ENCODE measurements at regions not wholly inside any gene's neighbourhood (a gene's known extent, or its start where the extent isn't known, plus 50 kb on each side); places are given as distances from the start of the nearest gene placed in this dataset.

DNA sequence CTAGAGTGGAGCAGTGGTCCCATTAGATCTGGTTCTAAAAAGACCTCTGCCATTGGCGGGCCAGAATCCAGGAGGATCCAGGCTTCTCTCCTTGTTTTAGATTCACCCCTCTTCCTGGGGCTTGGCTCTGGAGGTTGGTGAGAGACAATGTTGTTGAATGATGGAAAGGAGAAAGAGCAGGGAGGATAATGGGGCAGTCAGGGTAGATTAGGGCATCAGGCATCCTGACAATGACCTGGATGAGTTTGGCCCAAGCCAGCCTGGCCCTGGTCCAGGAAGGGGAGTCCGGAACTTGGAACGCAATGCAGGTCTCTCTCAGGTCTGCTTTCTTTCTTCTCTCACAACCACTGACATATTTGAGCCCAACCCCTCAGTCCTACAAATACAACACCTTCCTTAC is 260.1 kb upstream of the RASGRP1 start:
- DNase-seq: no peak
- Histone ChIP-seq H3K27ac (no peak overlapping the region), H3K4me3 (ENCODE audit: low read depth, low read length) (no peak overlapping the region), H3K36me3 (replicated peaks) (no peaks in the 10 kb centered on the region), H3K27me3 (replicated peaks) (no peaks in the 10 kb centered on the region)
- in situ Hi-C loops (cut with HindIII; ENCODE audit: low pct_ligation_motif_present, low sequenced_read_pairs): no loop called here
- TF ChIP-seq, protein P1, sequence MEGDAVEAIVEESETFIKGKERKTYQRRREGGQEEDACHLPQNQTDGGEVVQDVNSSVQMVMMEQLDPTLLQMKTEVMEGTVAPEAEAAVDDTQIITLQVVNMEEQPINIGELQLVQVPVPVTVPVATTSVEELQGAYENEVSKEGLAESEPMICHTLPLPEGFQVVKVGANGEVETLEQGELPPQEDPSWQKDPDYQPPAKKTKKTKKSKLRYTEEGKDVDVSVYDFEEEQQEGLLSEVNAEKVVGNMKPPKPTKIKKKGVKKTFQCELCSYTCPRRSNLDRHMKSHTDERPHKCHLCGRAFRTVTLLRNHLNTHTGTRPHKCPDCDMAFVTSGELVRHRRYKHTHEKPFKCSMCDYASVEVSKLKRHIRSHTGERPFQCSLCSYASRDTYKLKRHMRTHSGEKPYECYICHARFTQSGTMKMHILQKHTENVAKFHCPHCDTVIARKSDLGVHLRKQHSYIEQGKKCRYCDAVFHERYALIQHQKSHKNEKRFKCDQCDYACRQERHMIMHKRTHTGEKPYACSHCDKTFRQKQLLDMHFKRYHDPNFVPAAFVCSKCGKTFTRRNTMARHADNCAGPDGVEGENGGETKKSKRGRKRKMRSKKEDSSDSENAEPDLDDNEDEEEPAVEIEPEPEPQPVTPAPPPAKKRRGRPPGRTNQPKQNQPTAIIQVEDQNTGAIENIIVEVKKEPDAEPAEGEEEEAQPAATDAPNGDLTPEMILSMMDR (IDR thresholded peaks at IDR 0.05; ENCODE audit: low read depth, low read length, missing control alignments): no peak

DNA sequence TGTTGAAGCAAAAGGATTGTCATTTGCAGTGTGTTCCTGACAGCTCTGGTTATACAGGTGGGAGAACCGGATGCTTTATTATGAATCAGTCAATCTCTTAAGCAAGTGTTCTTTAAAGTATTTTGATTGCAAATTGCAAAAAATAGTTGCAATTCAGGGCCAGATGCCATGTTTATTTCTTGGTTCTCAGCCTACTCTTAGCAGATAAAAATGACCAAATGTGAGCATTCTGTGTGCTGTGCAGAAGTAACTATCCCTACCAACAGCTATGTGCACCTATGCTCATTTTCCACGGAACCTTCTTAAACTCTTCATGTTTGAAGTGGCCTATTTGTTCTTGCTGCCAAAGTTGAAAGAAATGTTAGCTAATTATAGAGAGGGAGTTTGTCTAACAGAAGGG is 262.3 kb upstream of the RASGRP1 start:
- H3K36me3 ChIP-seq (replicated peaks): no peaks in the 10 kb centered on the region
- H3K27ac ChIP-seq: no peak overlapping the region
- in situ Hi-C loops (cut with HindIII; ENCODE audit: low pct_ligation_motif_present, low sequenced_read_pairs): no loop called here
- TF ChIP-seq, protein P1 (IDR thresholded peaks at IDR 0.05; ENCODE audit: low read depth, low read length, missing control alignments): no peak
- DNase-seq: no peak
- no peak overlapping the region for H3K4me3 ChIP-seq (ENCODE audit: low read depth, low read length)
- no peaks in the 10 kb centered on the region for H3K27me3 ChIP-seq (replicated peaks)

DNA sequence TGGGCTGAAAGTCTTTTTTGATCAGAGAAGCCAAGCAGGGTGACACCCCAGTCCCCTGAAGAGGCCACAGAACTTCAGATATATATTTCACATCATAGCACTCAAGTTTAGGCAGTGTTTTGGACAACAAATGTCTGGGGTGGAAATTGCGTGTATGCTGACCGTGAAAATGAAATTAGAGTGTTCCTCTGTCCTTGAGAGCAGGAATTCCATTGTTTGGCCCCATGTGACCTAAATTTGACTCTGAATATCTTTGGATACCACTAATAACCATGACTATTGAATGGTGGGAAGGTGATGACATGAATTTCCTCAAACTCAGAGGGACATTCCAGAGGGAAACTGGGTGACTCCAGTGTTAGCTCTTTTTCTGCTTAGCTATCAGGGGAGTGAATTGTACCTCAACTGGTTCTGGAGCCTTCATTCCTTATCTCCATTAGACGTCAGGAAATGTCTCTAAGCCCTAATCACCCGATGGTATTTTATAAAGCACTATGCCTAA is 263.5 kb upstream of the RASGRP1 start:
- no peaks in the 10 kb centered on the region for H3K27me3 ChIP-seq (replicated peaks)
- in situ Hi-C loops (cut with HindIII; ENCODE audit: low pct_ligation_motif_present, low sequenced_read_pairs): no loop called here
- DNase-seq: peak; percentile 61
- no peak overlapping the region for H3K4me3 ChIP-seq (ENCODE audit: low read depth, low read length)
- no peaks in the 10 kb centered on the region for H3K36me3 ChIP-seq (replicated peaks)
- TF ChIP-seq, protein P1 (IDR thresholded peaks at IDR 0.05; ENCODE audit: low read depth, low read length, missing control alignments): no peak
- H3K27ac ChIP-seq: peak overlapping the region; percentile 44

DNA sequence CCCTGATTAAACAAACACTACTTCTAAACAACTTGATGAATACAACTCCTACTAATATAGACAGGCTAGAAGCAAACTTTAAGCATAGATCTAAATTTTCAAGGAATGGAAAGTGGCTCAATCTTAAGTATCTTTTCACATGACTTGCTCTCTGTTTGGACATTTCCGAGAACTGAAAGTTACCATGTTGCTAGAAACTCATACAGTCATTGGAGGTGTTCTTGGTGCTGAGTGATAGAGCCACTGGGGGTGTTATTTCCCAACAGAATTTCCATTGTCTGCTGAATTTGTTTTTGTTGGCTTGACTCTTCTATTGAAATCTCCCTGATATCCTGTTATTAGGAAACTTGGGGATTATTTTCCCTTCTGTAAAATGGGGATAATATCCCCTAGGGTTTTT is 264.5 kb upstream of the RASGRP1 start:
- TF ChIP-seq, protein P1 (IDR thresholded peaks at IDR 0.05; ENCODE audit: low read depth, low read length, missing control alignments): no peak
- Histone ChIP-seq H3K27me3 (replicated peaks) (no peaks in the 10 kb centered on the region), H3K36me3 (replicated peaks) (no peaks in the 10 kb centered on the region)

DNA sequence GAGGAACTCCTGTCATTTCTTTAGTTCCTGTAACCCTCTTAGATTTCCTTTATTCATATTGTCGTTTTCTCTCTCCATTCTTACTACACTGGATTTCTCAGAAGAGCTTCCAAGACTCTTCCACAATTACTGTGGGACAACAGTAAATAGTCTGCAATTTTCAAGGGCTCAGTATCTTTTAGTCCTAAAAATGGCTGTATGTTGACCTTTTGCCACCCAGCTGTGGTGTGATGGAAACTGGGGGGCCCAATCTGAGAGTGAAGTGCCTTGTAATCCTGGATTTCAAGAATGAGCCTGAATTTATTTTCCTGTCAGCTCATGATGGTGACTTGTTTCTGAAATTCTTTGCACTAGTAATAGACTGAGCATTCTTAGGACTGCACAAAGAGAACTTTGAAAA is 277.6 kb upstream of the RASGRP1 start:
- Histone ChIP-seq H3K27ac (no peak overlapping the region), H3K27me3 (replicated peaks) (no peaks in the 10 kb centered on the region), H3K36me3 (replicated peaks) (no peaks in the 10 kb centered on the region), H3K4me3 (ENCODE audit: low read depth, low read length) (no peak overlapping the region)
- DNase-seq: no peak
- in situ Hi-C loops (cut with HindIII; ENCODE audit: low pct_ligation_motif_present, low sequenced_read_pairs): no loop called here
- TF ChIP-seq, protein P1 (IDR thresholded peaks at IDR 0.05; ENCODE audit: low read depth, low read length, missing control alignments): no peak

More for the DNA sequence above, 264.5 kb upstream of the RASGRP1 start:
- no peak for DNase-seq
- no peak overlapping the region for H3K27ac ChIP-seq
- no peak overlapping the region for H3K4me3 ChIP-seq (ENCODE audit: low read depth, low read length)
- in situ Hi-C loops (cut with HindIII; ENCODE audit: low pct_ligation_motif_present, low sequenced_read_pairs): no loop called here

DNA sequence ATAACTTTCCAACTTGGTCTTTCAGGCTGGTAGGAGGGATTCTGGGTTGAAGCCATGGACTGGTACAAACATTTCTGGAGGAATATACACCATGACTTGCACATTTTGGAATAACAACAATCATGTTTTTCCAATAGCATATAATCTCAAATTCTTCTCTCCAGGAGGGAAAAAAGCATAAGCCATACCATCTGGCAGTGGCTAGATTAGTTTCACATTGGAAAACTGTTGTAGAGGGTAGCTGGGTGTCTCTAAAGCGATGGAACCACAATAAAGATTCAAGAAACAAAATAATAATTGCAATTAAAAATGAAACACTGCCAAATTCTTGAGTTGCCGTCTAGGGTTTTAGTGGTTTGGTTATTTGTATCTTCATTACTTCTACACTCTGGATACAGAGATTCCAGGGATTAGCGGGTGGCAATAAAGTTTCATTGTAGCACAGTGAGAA is 278.5 kb upstream of the RASGRP1 start:
- in situ Hi-C loops (cut with HindIII; ENCODE audit: low pct_ligation_motif_present, low sequenced_read_pairs): no loop called here
- DNase-seq: no peak
- TF ChIP-seq, protein P1 (IDR thresholded peaks at IDR 0.05; ENCODE audit: low read depth, low read length, missing control alignments): no peak
- Histone ChIP-seq H3K27ac (peak overlapping the region; percentile 38), H3K36me3 (replicated peaks) (no peaks in the 10 kb centered on the region), H3K4me3 (ENCODE audit: low read depth, low read length) (no peak overlapping the region), H3K27me3 (replicated peaks) (no peaks in the 10 kb centered on the region)

Data from brain microvascular endothelial cell (primary cell).